ENCODE measurements at regions not wholly inside any gene's neighbourhood (a gene's known extent, or its start where the extent isn't known, plus 50 kb on each side); places are given as distances from the start of the nearest gene placed in this dataset.

- H3K4me3 ChIP-seq (ENCODE audit: low read depth, low read length): no peak overlapping the region
- H3K27me3 ChIP-seq (ENCODE audit: control insufficient read depth, insufficient read depth, low read length): no peaks in the 10 kb centered on the region
- no peaks in the 10 kb centered on the region for H3K36me3 ChIP-seq (ENCODE audit: control insufficient read depth, insufficient read depth, low read length)
- TF ChIP-seq CTCF (IDR thresholded peaks at IDR 0.05; ENCODE audit: insufficient read depth, low read length, poor library complexity, severe bottlenecking): no peak
- DNase-seq (ENCODE audit: low read depth): no peak
Observed at GRCh38 chr9:79220251-79220650, 351.5 kb upstream of the TLE4 start.

GRCh38 chr9:79220666-79221065 lies 351.1 kb upstream of the TLE4 start:
- Histone ChIP-seq H3K27me3 (ENCODE audit: control insufficient read depth, insufficient read depth, low read length) (no peaks in the 10 kb centered on the region), H3K4me3 (ENCODE audit: low read depth, low read length) (no peak overlapping the region), H3K36me3 (ENCODE audit: control insufficient read depth, insufficient read depth, low read length) (no peaks in the 10 kb centered on the region)
- DNase-seq (ENCODE audit: low read depth): no peak
- no peak for TF ChIP-seq CTCF (IDR thresholded peaks at IDR 0.05; ENCODE audit: insufficient read depth, low read length, poor library complexity, severe bottlenecking)

GRCh38 chr9:79221084-79221483 lies 350.7 kb upstream of the TLE4 start:
- peak; percentile 80 for DNase-seq (ENCODE audit: low read depth)

GRCh38 chr9:79222483-79222882 lies 349.3 kb upstream of the TLE4 start:
- DNase-seq (ENCODE audit: low read depth): no peak
- no peak overlapping the region for H3K4me3 ChIP-seq (ENCODE audit: low read depth, low read length)
- TF ChIP-seq CTCF (IDR thresholded peaks at IDR 0.05; ENCODE audit: insufficient read depth, low read length, poor library complexity, severe bottlenecking): no peak
- no peaks in the 10 kb centered on the region for H3K36me3 ChIP-seq (ENCODE audit: control insufficient read depth, insufficient read depth, low read length)
- H3K27me3 ChIP-seq (ENCODE audit: control insufficient read depth, insufficient read depth, low read length): no peaks in the 10 kb centered on the region

More at GRCh38 chr9:79221084-79221483, 350.7 kb upstream of the TLE4 start:
- no peaks in the 10 kb centered on the region for H3K27me3 ChIP-seq (ENCODE audit: control insufficient read depth, insufficient read depth, low read length)
- H3K4me3 ChIP-seq (ENCODE audit: low read depth, low read length): no peak overlapping the region
- TF ChIP-seq CTCF (IDR thresholded peaks at IDR 0.05; ENCODE audit: insufficient read depth, low read length, poor library complexity, severe bottlenecking): no peak
- no peaks in the 10 kb centered on the region for H3K36me3 ChIP-seq (ENCODE audit: control insufficient read depth, insufficient read depth, low read length)

GRCh38 chr9:79224672-79225433 lies 346.9 kb upstream of the TLE4 start:
- DNase-seq (ENCODE audit: low read depth): peak; percentile 12
- Histone ChIP-seq H3K4me3 (ENCODE audit: low read depth, low read length) (no peak overlapping the region), H3K27me3 (ENCODE audit: control insufficient read depth, insufficient read depth, low read length) (no peaks in the 10 kb centered on the region), H3K36me3 (ENCODE audit: control insufficient read depth, insufficient read depth, low read length) (no peaks in the 10 kb centered on the region)
- TF ChIP-seq CTCF (IDR thresholded peaks at IDR 0.05; ENCODE audit: insufficient read depth, low read length, poor library complexity, severe bottlenecking): no peak

- H3K27me3 ChIP-seq (ENCODE audit: control insufficient read depth, insufficient read depth, low read length): no peaks in the 10 kb centered on the region
- peak; percentile 33 for TF ChIP-seq CTCF (IDR thresholded peaks at IDR 0.05; ENCODE audit: insufficient read depth, low read length, poor library complexity, severe bottlenecking)
- DNase-seq (ENCODE audit: low read depth): no peak
- H3K4me3 ChIP-seq (ENCODE audit: low read depth, low read length): no peak overlapping the region
- H3K36me3 ChIP-seq (ENCODE audit: control insufficient read depth, insufficient read depth, low read length): no peaks in the 10 kb centered on the region
Observed at GRCh38 chr9:79233542-79233941, 338.2 kb upstream of the TLE4 start.
